Activated CD8-positive, alpha-beta memory T cell treated with anti-CD3 and anti-CD28 coated beads, Interleukin-2, amount 50 U/mL, for 4 hours (primary cell): ENCODE measurements at regions not wholly inside any gene's neighbourhood (a gene's known extent, or its start where the extent isn't known, plus 50 kb on each side); places are given as distances from the start of the nearest gene placed in this dataset.
"Not testable (repeated sequence)": the region's sequence is repeated elsewhere in the genome, so short reads cannot be mapped to it uniquely, and the experiment has no call there.

ENCODE experiments used
- DNase-seq: peaks from one replicate; pipeline ENCODE4 v3.0.0-alpha.2; 2020

GRCh38 chr2:220580113-220580512 is 952.7 kb downstream of the SLC4A3 start:
- DNase-seq = no peak

GRCh38 chr2:220583725-220584124 is 956.3 kb downstream of the SLC4A3 start:
- no peak for DNase-seq

GRCh38 chr2:220585241-220585640 is 957.8 kb downstream of the SLC4A3 start:
- no peak for DNase-seq

GRCh38 chr2:220586980-220587530 is 959.6 kb downstream of the SLC4A3 start:
- no peak for DNase-seq

GRCh38 chr2:220588148-220588547 is 960.7 kb downstream of the SLC4A3 start:
- DNase-seq = no peak

- no peak for DNase-seq
Measured at GRCh38 chr2:220590476-220590875, 963.0 kb downstream of the SLC4A3 start.

- no peak for DNase-seq
Measured at GRCh38 chr2:220593526-220593925, 966.1 kb downstream of the SLC4A3 start.

GRCh38 chr2:220601674-220602073 is 970.4 kb downstream of the EPHA4 start:
- no peak for DNase-seq

GRCh38 chr2:220613004-220613403 is 959.1 kb downstream of the EPHA4 start:
- DNase-seq = not testable (repeated sequence)

GRCh38 chr2:220614064-220614463 is 958.0 kb downstream of the EPHA4 start:
- no peak for DNase-seq

- DNase-seq = no peak
Measured at GRCh38 chr2:220619525-220620220, 952.4 kb downstream of the EPHA4 start.

- no peak for DNase-seq
Measured at GRCh38 chr2:220626603-220627002, 945.5 kb downstream of the EPHA4 start.

- no peak for DNase-seq
Measured at GRCh38 chr2:220628252-220628651, 943.9 kb downstream of the EPHA4 start.

- DNase-seq = no peak
Measured at GRCh38 chr2:220641137-220641536, 931.0 kb downstream of the EPHA4 start.

GRCh38 chr2:220646424-220646823 is 925.7 kb downstream of the EPHA4 start:
- no peak for DNase-seq

- DNase-seq = no peak
Measured at GRCh38 chr2:220648628-220649027, 923.5 kb downstream of the EPHA4 start.

- no peak for DNase-seq
Measured at GRCh38 chr2:220653776-220654175, 918.3 kb downstream of the EPHA4 start.

GRCh38 chr2:220654322-220654721 is 917.8 kb downstream of the EPHA4 start:
- no peak for DNase-seq

GRCh38 chr2:220660277-220661145 is 911.6 kb downstream of the EPHA4 start:
- DNase-seq = no peak

GRCh38 chr2:220662431-220662830 is 909.7 kb downstream of the EPHA4 start:
- DNase-seq = no peak

- DNase-seq = no peak
Measured at GRCh38 chr2:220663065-220663464, 909.0 kb downstream of the EPHA4 start.

GRCh38 chr2:220664272-220665107 is 907.6 kb downstream of the EPHA4 start:
- no peak for DNase-seq

- no peak for DNase-seq
Measured at GRCh38 chr2:220665108-220665471, 907.0 kb downstream of the EPHA4 start.
